ENCODE measurements at regions not wholly inside any gene's neighbourhood (a gene's known extent, or its start where the extent isn't known, plus 50 kb on each side); places are given as distances from the start of the nearest gene placed in this dataset.

DNA sequence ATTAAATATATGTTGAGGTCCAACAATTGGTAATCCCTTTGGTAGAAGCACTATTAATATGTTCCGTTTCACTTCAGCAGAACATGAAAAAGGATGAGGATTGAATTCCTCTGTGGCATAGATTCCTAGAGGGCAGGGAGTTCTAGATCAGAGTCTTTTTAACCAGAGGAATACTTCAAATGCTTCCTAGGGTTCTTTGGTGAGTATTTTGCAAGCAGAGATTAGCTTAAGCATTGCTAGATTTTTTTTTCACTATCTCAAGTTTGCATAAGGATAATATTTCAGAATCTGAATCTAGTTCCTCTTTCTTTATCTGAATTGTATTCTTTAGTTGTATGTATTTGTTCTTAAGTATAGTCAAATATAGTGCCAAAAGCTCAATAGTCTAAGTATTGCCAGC, 116.6 kb upstream of the ADAMTSL1 start:
- DNase-seq: no peak

- DNase-seq: no peak
Measured at GRCh38 chr9:18358325-18358724, 115.6 kb upstream of the ADAMTSL1 start.

GRCh38 chr9:18359335-18359734, 114.6 kb upstream of the ADAMTSL1 start:
- DNase-seq: no peak

DNA sequence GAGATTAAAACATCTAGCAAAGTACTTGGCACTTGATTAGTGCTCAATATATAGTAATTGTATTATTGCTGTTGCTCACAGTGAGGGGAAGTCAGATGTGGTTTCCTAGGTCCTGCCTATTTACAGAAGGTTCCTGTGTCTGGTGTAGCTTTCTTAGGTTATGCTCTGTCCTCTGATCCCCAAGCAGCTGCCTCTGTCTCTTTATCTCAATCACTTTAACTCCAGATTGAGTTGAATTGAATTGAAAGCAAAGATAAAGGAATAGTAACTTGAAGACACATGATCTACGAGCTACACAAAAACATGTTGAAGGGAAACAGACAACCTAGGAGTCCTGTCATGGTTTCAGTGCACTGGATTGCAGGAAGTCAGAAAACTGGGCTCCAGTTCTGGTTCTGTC, 113.9 kb upstream of the ADAMTSL1 start:
- no peak for DNase-seq

DNA sequence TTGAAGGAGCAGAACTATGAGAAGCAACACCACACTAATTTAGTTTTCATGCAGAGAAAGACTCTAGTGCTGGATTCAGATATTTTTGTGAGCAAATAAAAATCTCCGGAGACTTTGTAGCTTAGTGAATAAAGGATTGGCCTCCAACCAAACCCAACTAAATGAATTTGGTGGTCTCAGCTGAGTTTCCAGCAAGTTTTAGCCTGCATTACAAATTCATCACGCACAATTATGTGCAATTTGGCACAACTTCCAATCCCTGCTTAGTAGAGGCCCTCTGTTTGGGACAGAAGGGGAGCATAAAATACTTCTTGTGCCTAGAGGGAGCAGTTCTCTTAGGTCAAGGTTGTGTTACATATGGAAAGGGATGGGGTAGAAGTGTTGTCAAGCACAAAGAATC, 112.3 kb upstream of the ADAMTSL1 start:
- DNase-seq: no peak

GRCh38 chr9:18362166-18362565, 111.8 kb upstream of the ADAMTSL1 start:
- DNase-seq: no peak

DNA sequence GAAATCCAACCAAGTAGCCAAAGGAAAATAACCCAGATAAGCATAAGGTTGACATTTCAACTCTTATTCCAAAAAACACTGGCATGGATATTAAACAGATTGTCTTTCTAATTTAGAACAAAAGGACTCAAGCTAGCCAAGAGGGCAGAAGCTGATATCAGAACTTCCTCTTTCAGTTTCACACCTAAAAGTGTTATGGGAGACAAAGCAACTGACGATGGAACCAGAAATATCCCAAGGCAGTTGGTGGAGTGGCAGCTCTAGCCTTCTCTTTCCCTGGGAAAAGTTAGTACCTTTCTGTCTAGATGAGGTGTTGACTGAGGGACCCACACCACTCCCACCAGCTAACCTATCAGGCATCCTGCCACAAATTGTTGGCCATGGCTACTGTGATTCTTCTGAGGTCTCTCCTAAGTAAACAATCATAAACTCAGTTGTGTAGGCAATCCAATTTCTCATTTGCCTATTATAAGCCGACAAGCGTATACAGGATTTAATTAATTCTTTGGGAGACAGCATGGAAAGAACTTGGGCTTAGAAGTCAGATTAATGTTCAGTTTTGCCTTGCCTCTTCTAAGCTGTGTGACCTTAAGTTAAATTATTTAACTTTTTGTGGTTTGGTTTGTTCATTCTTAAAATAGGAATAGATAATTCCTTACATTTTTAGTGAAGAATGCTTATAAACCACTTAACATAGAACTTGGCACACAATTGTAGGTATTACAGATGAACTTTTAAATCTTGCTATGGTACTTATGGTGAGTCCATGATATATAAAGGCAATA, 110.9 kb upstream of the ADAMTSL1 start:
- DNase-seq: no peak

GRCh38 chr9:18365651-18366050, 108.3 kb upstream of the ADAMTSL1 start:
- DNase-seq: no peak

- no peak for DNase-seq
Measured at GRCh38 chr9:18366184-18366583, 107.8 kb upstream of the ADAMTSL1 start.

GRCh38 chr9:18368206-18368605, 105.7 kb upstream of the ADAMTSL1 start:
- DNase-seq: no peak

DNA sequence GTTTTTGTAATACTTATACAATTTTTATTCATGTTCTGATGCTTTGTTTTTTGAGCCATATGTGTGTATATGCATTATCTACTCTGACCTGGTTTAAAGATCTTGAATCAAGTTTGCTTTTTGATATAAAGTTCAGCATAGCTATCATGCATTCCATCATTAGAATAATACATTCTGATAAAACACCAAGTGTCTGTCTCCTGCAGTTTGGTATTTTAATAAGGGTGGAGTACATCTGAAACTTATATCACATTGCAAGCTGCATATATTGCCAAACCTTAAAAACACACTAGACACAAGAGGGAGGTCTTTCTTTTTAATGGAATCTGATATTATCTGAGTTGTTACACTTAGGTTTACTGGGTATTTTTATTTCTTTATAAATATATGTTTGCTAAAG, 102.8 kb upstream of the ADAMTSL1 start:
- DNase-seq: no peak

- no peak for DNase-seq
Measured at GRCh38 chr9:18371621-18372020, 102.3 kb upstream of the ADAMTSL1 start.

DNA sequence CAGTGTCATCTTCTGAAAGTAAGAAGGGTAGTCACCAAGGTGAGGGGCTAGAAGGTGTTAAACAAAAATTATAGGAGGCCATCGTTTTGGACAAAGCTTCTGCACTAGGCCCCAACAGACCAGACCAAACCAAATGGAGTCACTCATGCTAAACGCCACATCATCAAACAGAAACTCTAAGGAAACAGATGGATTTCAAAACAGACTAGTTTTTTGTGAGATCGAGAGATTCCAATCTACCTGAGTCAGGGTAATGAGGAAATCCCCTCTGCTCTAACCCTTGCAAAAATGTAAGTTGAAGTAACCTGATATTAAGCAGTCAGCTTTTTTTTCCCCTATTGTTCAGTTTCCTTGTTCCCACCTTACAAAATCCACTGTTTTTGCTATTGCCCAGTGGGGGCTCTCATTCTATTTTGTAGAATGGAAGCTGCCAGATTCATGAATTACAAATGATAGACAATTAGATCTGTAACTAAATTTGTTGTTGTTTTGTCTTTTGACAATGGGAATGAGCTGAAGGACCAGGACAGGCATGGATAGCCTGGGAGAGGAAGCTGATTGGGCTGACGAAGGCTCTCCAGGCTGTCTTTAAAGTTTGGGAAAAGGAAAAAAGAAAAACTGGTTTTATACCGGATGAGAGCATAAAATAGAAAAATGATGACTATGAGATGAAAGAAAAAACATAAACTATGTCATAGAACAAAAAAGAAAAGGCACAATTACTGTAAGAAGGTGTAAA, 94.7 kb upstream of the ADAMTSL1 start:
- DNase-seq: no peak

- DNase-seq: no peak
Measured at GRCh38 chr9:18382243-18382642, 91.7 kb upstream of the ADAMTSL1 start.

DNA sequence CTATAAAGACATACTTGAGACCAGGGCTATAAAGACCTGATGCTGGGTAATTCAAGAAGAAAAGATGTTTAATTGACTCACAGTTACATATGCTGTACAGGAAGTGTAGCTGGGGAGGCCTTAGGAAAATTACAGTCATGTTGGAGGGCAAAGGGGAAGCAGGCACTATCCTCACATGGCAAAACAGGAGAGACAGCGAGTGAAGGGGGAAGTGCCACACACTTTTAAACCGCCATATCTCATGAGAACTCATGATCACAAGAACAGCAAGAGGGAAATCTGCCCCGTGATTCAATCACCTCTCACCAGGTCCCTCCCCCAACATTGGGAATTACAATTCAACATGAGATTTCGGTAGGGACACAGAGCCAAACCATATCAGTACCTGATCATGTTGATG, 89.9 kb upstream of the ADAMTSL1 start:
- no peak for DNase-seq

DNA sequence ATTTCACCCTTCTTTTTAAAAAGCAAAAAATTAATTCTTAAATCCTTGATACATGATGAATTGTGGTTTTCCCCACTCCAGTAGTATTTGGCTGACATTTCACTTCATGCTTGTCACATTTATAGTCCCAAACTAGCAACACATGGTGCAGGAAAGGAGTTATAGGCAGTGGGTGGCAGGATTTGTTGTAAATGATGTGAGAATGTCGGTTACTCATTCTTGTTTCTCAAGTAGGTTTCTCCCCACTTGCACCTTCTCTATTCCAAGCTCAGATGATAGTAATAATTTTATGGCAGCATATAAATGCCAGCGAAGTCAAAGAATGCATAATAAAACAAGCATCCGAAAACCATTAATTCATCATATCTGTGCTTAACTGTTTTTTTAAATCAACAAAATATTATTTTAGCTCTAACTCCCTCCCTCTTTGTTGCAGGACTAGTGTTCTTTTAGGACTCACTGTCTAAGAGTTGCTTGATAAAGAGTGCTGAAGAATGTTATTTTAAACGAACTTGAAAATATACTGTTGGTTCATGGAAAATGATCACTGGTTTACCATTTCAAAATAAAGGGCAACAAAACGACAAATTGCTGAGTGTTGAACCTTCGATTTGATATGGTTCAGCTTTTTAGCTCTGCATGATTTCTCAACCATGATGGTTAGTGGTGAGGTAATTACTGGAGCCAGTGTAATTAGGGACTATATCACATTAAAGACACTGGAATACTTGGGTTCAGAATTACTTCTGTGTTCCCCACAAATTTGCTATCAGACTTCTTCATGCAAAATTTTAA, 88.1 kb upstream of the ADAMTSL1 start:
- DNase-seq: no peak

DNA sequence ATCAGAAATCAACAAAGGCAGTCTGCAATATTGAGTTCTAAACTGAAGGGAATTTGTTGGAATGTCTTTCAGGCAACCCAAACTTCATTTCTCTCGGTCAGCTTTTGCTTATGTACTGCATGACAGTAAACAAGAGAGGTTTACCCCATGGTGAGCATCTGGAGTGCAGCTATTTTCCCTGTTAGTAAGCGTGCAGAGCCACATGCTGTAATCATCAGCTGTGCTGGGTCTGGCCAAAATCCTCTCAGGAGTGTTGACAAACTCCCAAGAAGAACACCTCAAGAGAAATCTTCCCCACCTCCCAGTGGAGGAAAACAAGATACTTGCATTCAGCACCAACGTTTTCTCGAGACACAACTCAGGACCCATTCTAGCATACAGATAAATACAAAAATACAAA, 83.6 kb upstream of the ADAMTSL1 start:
- no peak for DNase-seq

GRCh38 chr9:18393340-18394130, 80.4 kb upstream of the ADAMTSL1 start:
- no peak for DNase-seq

- DNase-seq: no peak
Measured at GRCh38 chr9:18394847-18395351, 79.1 kb upstream of the ADAMTSL1 start.

DNA sequence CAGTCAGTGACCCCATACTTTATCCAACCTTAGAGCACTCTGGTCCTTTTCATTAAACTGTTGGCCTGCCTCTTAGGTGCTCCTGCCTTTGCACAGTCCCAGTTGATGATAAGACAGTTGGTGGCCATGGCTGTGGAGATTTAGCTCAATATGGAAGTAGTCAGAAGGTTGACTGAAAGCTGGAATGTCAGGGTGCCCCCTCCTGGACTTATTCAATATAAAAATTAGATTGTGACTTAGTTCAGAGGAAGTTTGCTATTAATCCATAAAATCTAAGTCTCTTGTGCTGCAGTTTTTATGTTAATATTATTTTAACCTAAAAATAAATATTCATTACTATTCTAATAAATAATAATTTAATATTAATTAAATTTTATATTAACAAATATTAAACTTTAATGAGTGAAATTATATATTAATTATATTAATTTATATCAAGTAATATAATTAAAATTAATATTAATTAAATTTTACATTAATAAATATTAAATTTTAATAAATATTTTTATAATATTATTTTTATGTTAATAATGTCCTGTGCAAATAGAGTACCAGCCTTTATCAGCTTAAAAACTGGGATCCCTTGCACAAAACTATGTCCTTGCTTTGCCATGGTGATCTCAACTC, 77.7 kb upstream of the ADAMTSL1 start:
- no peak for DNase-seq

DNA sequence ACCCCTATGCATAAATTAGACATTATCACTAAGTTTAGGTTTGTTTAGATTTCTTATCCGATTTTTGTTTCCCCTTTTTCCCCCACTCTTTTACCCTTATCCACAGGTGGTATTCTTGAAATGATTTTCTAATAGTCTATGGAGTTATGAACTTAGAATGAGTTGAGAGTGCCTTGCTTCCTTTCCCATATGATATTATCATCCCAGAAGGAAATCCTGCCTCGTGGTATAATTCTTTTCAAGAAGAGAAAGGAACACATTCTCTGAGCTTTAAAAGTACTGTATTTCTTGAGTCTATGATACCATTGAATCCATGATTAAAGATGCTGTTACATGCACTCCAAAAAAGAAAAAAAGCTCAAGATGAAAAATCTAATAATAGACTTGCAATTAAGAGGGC, 76.9 kb upstream of the ADAMTSL1 start:
- no peak for DNase-seq

GRCh38 chr9:18398038-18398437, 75.9 kb upstream of the ADAMTSL1 start:
- no peak for DNase-seq
